ENCODE measurements at regions not wholly inside any gene's neighbourhood (a gene's known extent, or its start where the extent isn't known, plus 50 kb on each side); places are given as distances from the start of the nearest gene placed in this dataset.
"Not testable (repeated sequence)": the region's sequence is repeated elsewhere in the genome, so short reads cannot be mapped to it uniquely, and the experiment has no call there.

DNA sequence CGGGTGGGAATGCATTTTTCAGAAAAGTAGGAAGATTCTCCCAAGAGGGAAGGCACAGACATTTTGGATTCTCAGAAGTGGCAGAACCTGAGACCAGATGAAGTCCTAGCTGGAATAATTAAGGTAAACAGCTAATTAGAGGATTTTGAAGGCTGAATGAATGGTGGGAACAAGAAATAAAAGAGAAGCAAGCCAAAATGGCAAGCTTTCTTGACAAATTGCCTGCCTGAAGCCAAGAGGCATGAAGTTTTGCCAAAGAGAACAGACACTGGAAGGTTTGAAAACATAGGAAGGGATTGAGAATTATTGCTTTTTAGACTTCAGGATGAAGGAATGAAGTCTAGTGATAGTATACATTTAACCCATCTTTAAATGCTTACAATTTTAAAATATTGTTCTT is 115.0 kb upstream of the SEM1 start:
- ATAC-seq (ENCODE audit: insufficient read depth, low FRiP score) (no peak), DNase-seq (no peak)
- no peak overlapping the region for H3K4me3 ChIP-seq
- peaks cover 0 to 1% (median 0%) of the 10 kb centered on the region in 4 donors for H3K9me3 ChIP-seq (ENCODE audit: control insufficient read depth in 4 of 4, insufficient read depth in 3 of 4, low read length in 3 of 4)
- H3K27me3 ChIP-seq (ENCODE audit: control insufficient read depth in 3 of 3, insufficient read depth in 3 of 3, low read length in 2 of 3): no peaks in the 10 kb centered on the region
- TF ChIP-seq, protein P1, sequence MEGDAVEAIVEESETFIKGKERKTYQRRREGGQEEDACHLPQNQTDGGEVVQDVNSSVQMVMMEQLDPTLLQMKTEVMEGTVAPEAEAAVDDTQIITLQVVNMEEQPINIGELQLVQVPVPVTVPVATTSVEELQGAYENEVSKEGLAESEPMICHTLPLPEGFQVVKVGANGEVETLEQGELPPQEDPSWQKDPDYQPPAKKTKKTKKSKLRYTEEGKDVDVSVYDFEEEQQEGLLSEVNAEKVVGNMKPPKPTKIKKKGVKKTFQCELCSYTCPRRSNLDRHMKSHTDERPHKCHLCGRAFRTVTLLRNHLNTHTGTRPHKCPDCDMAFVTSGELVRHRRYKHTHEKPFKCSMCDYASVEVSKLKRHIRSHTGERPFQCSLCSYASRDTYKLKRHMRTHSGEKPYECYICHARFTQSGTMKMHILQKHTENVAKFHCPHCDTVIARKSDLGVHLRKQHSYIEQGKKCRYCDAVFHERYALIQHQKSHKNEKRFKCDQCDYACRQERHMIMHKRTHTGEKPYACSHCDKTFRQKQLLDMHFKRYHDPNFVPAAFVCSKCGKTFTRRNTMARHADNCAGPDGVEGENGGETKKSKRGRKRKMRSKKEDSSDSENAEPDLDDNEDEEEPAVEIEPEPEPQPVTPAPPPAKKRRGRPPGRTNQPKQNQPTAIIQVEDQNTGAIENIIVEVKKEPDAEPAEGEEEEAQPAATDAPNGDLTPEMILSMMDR (IDR thresholded peaks at IDR 0.05; ENCODE audit: control extremely low read depth, extremely low read depth): no peak
- no peaks in the 10 kb centered on the region for H3K36me3 ChIP-seq (ENCODE audit: control insufficient read depth in 4 of 4, insufficient read depth in 4 of 4, low read length in 4 of 4)
- no peaks in the 10 kb centered on the region for H3K4me1 ChIP-seq (ENCODE audit: control insufficient read depth in 5 of 5, insufficient read depth in 5 of 5, low read length in 5 of 5)
- WGBS, 2 donors: 72 to 91% methylated on average over 1 of the region's 1 CpG
- H3K27ac ChIP-seq (ENCODE audit: low read depth in 1 of 2, low read length in 1 of 2): no peak overlapping the region
- no peak overlapping the region for H3K9ac ChIP-seq (ENCODE audit: insufficient read depth in 1 of 2, low read length in 2 of 2)

DNA sequence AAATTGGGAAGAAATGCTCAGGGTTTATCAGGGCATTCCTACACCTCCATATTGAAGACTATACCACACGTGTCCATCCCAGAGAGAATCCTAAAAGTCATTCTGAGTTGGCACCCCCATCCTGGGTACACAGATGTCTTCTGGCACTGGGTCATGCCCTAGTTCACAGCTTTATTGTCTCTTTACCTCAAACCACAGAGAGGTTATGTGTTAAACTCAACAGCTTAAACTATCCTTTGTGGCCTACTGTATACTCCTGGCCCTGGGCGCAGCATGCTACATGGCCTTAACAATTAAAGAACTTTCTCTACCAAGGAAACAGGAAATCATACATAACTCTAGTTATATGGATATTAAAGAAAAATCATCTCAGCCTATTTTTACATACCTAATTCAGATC is 115.6 kb upstream of the SEM1 start:
- H3K36me3 ChIP-seq (ENCODE audit: control insufficient read depth in 4 of 4, insufficient read depth in 4 of 4, low read length in 4 of 4): no peaks in the 10 kb centered on the region
- WGBS, 2 donors: 72 to 80% methylated on average over 2 of the region's 2 CpGs
- TF ChIP-seq, protein P1 (IDR thresholded peaks at IDR 0.05; ENCODE audit: control extremely low read depth, extremely low read depth): no peak

DNA sequence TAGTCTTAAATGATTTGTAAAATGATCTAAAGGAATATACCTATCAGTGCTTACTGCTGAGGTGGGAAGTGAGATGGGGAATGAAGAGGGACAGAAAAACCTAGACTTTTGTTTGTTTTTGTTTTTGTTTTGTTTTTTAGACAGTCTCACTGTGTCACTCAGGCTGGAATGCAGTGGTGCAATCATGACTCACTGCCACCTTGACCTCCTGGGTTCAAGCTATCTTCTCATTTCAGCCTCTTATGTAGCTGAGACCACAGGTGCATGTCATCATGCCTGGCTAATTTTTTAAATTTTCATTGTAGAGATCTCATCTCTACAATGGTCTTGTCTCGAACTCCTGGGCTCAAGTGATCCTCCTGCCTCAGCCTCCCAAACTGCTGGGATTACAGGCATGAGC is 116.4 kb upstream of the SEM1 start:
- H3K4me1 ChIP-seq (ENCODE audit: control insufficient read depth in 5 of 5, insufficient read depth in 5 of 5, low read length in 5 of 5): no peaks in the 10 kb centered on the region
- H3K36me3 ChIP-seq (ENCODE audit: control insufficient read depth in 4 of 4, insufficient read depth in 4 of 4, low read length in 4 of 4): no peaks in the 10 kb centered on the region
- H3K9ac ChIP-seq (ENCODE audit: insufficient read depth in 1 of 2, low read length in 2 of 2): no peak overlapping the region
- TF ChIP-seq, protein P1 (IDR thresholded peaks at IDR 0.05; ENCODE audit: control extremely low read depth, extremely low read depth): no peak
- no peak for ATAC-seq (ENCODE audit: insufficient read depth, low FRiP score)
- H3K27ac ChIP-seq (ENCODE audit: low read depth in 1 of 2, low read length in 1 of 2): no peak overlapping the region
- no peak for DNase-seq
- H3K27me3 ChIP-seq (ENCODE audit: control insufficient read depth in 3 of 3, insufficient read depth in 3 of 3, low read length in 2 of 3): no peaks in the 10 kb centered on the region
- H3K9me3 ChIP-seq (ENCODE audit: control insufficient read depth in 4 of 4, insufficient read depth in 3 of 4, low read length in 3 of 4): no peaks in the 10 kb centered on the region
- no peak overlapping the region for H3K4me3 ChIP-seq
- 64 to 92% methylated on average over 1 of the region's 1 CpG for WGBS, 2 donors

More for the DNA sequence above, 115.6 kb upstream of the SEM1 start:
- DNase-seq (no peak), ATAC-seq (ENCODE audit: insufficient read depth, low FRiP score) (no peak)
- Histone ChIP-seq H3K4me3 (no peak overlapping the region), H3K9me3 (ENCODE audit: control insufficient read depth in 4 of 4, insufficient read depth in 3 of 4, low read length in 3 of 4) (peaks cover 0 to 1% (median 0%) of the 10 kb centered on the region in 4 donors), H3K9ac (ENCODE audit: insufficient read depth in 1 of 2, low read length in 2 of 2) (no peak overlapping the region), H3K4me1 (ENCODE audit: control insufficient read depth in 5 of 5, insufficient read depth in 5 of 5, low read length in 5 of 5) (no peaks in the 10 kb centered on the region), H3K27me3 (ENCODE audit: control insufficient read depth in 3 of 3, insufficient read depth in 3 of 3, low read length in 2 of 3) (no peaks in the 10 kb centered on the region), H3K27ac (ENCODE audit: low read depth in 1 of 2, low read length in 1 of 2) (no peak overlapping the region)

DNA sequence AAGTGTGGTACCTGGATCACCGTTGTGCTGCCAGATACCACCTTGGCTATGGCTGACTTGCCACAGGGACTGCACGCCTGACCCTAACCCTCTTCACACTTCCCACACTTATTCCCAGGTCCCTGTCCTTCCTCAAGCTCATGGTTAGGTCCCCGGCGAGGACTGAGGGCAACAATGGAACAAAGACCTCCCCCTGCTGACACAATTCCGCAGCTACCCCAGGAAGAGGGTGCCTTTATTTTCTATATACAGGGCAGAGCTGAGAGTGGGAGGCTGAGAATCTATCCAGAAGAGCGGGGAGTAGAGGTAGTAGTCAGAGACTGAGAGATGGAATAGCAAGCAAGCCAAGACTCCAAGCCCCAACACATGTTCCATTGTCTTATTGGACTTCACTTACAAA is 118.1 kb upstream of the SEM1 start:
- no peak overlapping the region for H3K9ac ChIP-seq (ENCODE audit: insufficient read depth in 1 of 2, low read length in 2 of 2)
- no peaks in the 10 kb centered on the region for H3K36me3 ChIP-seq (ENCODE audit: control insufficient read depth in 4 of 4, insufficient read depth in 4 of 4, low read length in 4 of 4)
- 85 to 90% methylated on average over 6 of the region's 6 CpGs for WGBS, 2 donors
- no peaks in the 10 kb centered on the region for H3K9me3 ChIP-seq (ENCODE audit: control insufficient read depth in 4 of 4, insufficient read depth in 3 of 4, low read length in 3 of 4)
- H3K4me1 ChIP-seq (ENCODE audit: control insufficient read depth in 5 of 5, insufficient read depth in 5 of 5, low read length in 5 of 5): no peaks in the 10 kb centered on the region
- no peak overlapping the region for H3K4me3 ChIP-seq
- no peak overlapping the region for H3K27ac ChIP-seq (ENCODE audit: low read depth in 1 of 2, low read length in 1 of 2)
- TF ChIP-seq, protein P1 (IDR thresholded peaks at IDR 0.05; ENCODE audit: control extremely low read depth, extremely low read depth): no peak
- ATAC-seq (ENCODE audit: insufficient read depth, low FRiP score): no peak
- H3K27me3 ChIP-seq (ENCODE audit: control insufficient read depth in 3 of 3, insufficient read depth in 3 of 3, low read length in 2 of 3): no peaks in the 10 kb centered on the region
- DNase-seq: no peak

DNA sequence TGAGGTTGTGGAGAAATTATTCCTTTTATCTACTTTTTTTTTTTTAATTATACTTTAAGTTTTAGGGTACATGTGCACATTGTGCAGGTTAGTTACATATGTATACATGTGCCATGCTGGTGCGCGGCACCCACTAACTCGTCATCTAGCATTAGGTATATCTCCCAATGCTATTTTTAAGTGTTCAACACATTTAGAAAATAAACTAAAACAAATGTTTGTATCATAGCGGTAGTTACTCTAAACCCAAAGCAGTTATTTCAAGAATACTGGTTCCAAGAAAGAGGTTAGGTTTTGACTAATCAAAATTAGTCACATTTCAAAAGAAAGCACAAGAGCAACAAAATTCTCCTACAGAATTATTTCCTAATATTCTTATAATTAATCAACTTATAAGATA is 119.5 kb upstream of the SEM1 start:
- DNase-seq; H3K4me3 ChIP-seq; H3K9ac ChIP-seq (ENCODE audit: insufficient read depth in 1 of 2, low read length in 2 of 2); H3K27ac ChIP-seq (ENCODE audit: low read depth in 1 of 2, low read length in 1 of 2); ATAC-seq (ENCODE audit: insufficient read depth, low FRiP score); H3K27me3 ChIP-seq (ENCODE audit: control insufficient read depth in 3 of 3, insufficient read depth in 3 of 3, low read length in 2 of 3); H3K4me1 ChIP-seq (ENCODE audit: control insufficient read depth in 5 of 5, insufficient read depth in 5 of 5, low read length in 5 of 5); H3K36me3 ChIP-seq (ENCODE audit: control insufficient read depth in 4 of 4, insufficient read depth in 4 of 4, low read length in 4 of 4); H3K9me3 ChIP-seq (ENCODE audit: control insufficient read depth in 4 of 4, insufficient read depth in 3 of 4, low read length in 3 of 4): not testable (repeated sequence)
- 90 to 93% methylated on average over 4 of the region's 4 CpGs for WGBS, 2 donors

Data from lung (tissue), 11 donors.